WTC11 (cell line): ENCODE measurements at regions not wholly inside any gene's neighbourhood (a gene's known extent, or its start where the extent isn't known, plus 50 kb on each side); places are given as distances from the start of the nearest gene placed in this dataset.

Experiments used
- IRF2 ChIP-seq: sonication (generic); formaldehyde crosslinking; IDR thresholded peaks from 2 replicates; pipeline ENCODE4 v1.8.0; 2022; ENCODE audit warnings: low read depth, missing genetic modification reagents, borderline replicate concordance
- JUN ChIP-seq: sonication (generic); formaldehyde crosslinking; IDR thresholded peaks from 2 replicates; pipeline ENCODE4 v1.8.0; 2023; ENCODE audit warnings: mild to moderate bottlenecking, missing genetic modification reagents
- NFE2L1 ChIP-seq: sonication (generic); formaldehyde crosslinking; IDR thresholded peaks from 2 replicates; pipeline ENCODE4 v1.8.1; 2023; ENCODE audit warnings: missing genetic modification reagents
- NFYB ChIP-seq: sonication (generic); formaldehyde crosslinking; conservative IDR thresholded peaks from 2 replicates; pipeline ENCODE4 v1.8.0; 2022; ENCODE audit warnings: low read depth, missing genetic modification reagents
- NR1H2 ChIP-seq: sonication (generic); formaldehyde crosslinking; IDR thresholded peaks from 2 replicates; pipeline ENCODE4 v1.9.0; 2021; ENCODE audit warnings: mild to moderate bottlenecking, moderate library complexity, missing genetic modification reagents
- TEAD1 ChIP-seq: sonication (generic); formaldehyde crosslinking; IDR thresholded peaks from 2 replicates; pipeline ENCODE4 v1.8.0; 2022; ENCODE audit warnings: mild to moderate bottlenecking, missing genetic modification reagents
- USF1 ChIP-seq: sonication (generic); formaldehyde crosslinking; IDR thresholded peaks from 2 replicates; pipeline ENCODE4 v1.8.0; 2022; ENCODE audit warnings: mild to moderate bottlenecking, missing genetic modification reagents
- ZBTB43 ChIP-seq: sonication (generic); formaldehyde crosslinking; IDR thresholded peaks from 2 replicates; pipeline ENCODE4 v1.8.1; 2023; ENCODE audit warnings: mild to moderate bottlenecking, missing genetic modification reagents
- ZNF138 ChIP-seq: sonication (generic); formaldehyde crosslinking; conservative IDR thresholded peaks from 2 replicates; pipeline ENCODE4 v1.8.1; 2022; ENCODE audit warnings: mild to moderate bottlenecking, moderate library complexity, missing genetic modification reagents
- TF ChIP-seq, protein P1 (sequence below): fragments of 200-600 bp; IDR thresholded peaks from 2 replicates; pipeline ENCODE4 v1.8.0; 2022; ENCODE audit warnings: antibody characterized with exemption
- TF ChIP-seq, protein P2 (sequence below): sonication (generic); formaldehyde crosslinking; IDR thresholded peaks from 2 replicates; pipeline ENCODE4 v1.8.1; 2022; ENCODE audit warnings: missing genetic modification reagents, borderline replicate concordance

- TF ChIP-seq, protein P1, sequence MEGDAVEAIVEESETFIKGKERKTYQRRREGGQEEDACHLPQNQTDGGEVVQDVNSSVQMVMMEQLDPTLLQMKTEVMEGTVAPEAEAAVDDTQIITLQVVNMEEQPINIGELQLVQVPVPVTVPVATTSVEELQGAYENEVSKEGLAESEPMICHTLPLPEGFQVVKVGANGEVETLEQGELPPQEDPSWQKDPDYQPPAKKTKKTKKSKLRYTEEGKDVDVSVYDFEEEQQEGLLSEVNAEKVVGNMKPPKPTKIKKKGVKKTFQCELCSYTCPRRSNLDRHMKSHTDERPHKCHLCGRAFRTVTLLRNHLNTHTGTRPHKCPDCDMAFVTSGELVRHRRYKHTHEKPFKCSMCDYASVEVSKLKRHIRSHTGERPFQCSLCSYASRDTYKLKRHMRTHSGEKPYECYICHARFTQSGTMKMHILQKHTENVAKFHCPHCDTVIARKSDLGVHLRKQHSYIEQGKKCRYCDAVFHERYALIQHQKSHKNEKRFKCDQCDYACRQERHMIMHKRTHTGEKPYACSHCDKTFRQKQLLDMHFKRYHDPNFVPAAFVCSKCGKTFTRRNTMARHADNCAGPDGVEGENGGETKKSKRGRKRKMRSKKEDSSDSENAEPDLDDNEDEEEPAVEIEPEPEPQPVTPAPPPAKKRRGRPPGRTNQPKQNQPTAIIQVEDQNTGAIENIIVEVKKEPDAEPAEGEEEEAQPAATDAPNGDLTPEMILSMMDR = no peak
- TF ChIP-seq ZNF138 (CRISPR knock-in tag) (no peak), NFE2L1 (CRISPR knock-in tag) (no peak), IRF2 (no peak), USF1 (no peak), NFYB (CRISPR knock-in tag) (no peak), TEAD1 (CRISPR knock-in tag) (no peak), JUN (CRISPR knock-in tag) (no peak), NR1H2 (CRISPR knock-in tag) (no peak), ZBTB43 (no peak)
- TF ChIP-seq, protein P2, sequence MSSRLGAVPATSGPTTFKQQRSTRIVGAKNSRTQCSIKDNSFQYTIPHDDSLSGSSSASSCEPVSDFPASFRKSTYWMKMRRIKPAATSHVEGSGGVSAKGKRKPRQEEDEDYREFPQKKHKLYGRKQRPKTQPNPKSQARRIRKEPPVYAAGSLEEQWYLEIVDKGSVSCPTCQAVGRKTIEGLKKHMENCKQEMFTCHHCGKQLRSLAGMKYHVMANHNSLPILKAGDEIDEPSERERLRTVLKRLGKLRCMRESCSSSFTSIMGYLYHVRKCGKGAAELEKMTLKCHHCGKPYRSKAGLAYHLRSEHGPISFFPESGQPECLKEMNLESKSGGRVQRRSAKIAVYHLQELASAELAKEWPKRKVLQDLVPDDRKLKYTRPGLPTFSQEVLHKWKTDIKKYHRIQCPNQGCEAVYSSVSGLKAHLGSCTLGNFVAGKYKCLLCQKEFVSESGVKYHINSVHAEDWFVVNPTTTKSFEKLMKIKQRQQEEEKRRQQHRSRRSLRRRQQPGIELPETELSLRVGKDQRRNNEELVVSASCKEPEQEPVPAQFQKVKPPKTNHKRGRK (CRISPR knock-in tag) = no peak
These were observed 222.8 kb upstream of the NUDT4 start for GRCh38 chr12:93154753-93155480.
